Adrenal gland (tissue), 9 donors: ENCODE measurements at regions not wholly inside any gene's neighbourhood (a gene's known extent, or its start where the extent isn't known, plus 50 kb on each side); places are given as distances from the start of the nearest gene placed in this dataset.
"Not testable (repeated sequence)": the region's sequence is repeated elsewhere in the genome, so short reads cannot be mapped to it uniquely, and the experiment has no call there.

Experiments used
- DNase-seq, 7 donors: peaks; one replicate each; pipeline ENCODE4 v3.0.0-alpha.2; 2019 to 2020
- H3K27ac ChIP-seq, 5 donors: fragments of 200-600 bp; sonication (generic) in 4 of 5; 1 replicate in 3 of 5; 2 replicates in 2 of 5; pipeline versions ENCODE4 v1.5.1 to v1.8.0; 2016 to 2020; ENCODE audit warnings: mild to moderate bottlenecking in 1 of 5
- H3K27me3 ChIP-seq: fragments of 200-600 bp; 2 replicates; pipeline ENCODE4 v1.8.0; 2021
- H3K36me3 ChIP-seq, 2 donors: fragments of 200-600 bp; replicated peaks in 1 of 2; 1 replicate in 1 of 2; 2 replicates in 1 of 2; pipeline versions ENCODE4 v1.5.1 to v1.8.0; 2018 to 2022
- H3K4me1 ChIP-seq, 2 donors: fragments of 200-600 bp; replicated peaks in 1 of 2; 1 replicate in 1 of 2; 2 replicates in 1 of 2; pipeline versions ENCODE4 v1.5.1 to v1.8.0; 2018 to 2021
- H3K4me3 ChIP-seq, 4 donors: fragments of 200-600 bp; sonication (generic) in 3 of 4; one replicate each; pipeline ENCODE4 v1.5.1; 2016 to 2018
- H3K9me3 ChIP-seq, 3 donors: fragments of 200-600 bp; sonication (generic) in 1 of 3; replicated peaks in 1 of 3; 1 replicate in 2 of 3; 2 replicates in 1 of 3; pipeline versions ENCODE4 v1.5.1 to v1.8.0; 2016 to 2021
- CTCF ChIP-seq, 6 experiments: fragments of 450-650 bp in 4 of 6; fragments of 200-600 bp in 2 of 6; sonication (generic) in 1 of 6; IDR thresholded peaks; 1 replicate in 5 of 6; 2 replicates in 1 of 6; pipeline versions ENCODE4 v1.5.1 to v1.8.0; 2016 to 2021; ENCODE audit warnings: antibody characterized with exemption in 6 of 6, mild to moderate bottlenecking in 2 of 6, moderate library complexity in 1 of 6
- POLR2A ChIP-seq, 2 donors: fragments of 450-650 bp; IDR thresholded peaks; one replicate each; pipeline ENCODE4 v1.6.1; 2017; ENCODE audit warnings: antibody characterized with exemption in 2 of 2, mild to moderate bottlenecking in 2 of 2, moderate library complexity in 1 of 2
- WGBS, 4 donors: extraction: QIAGEN DNeasy Blood & Tissue Kit in 2 of 4; methylation state at CpG; one replicate each; pipeline versions ENCODE4 v1.1.5 to v1.1.7; 2013 to 2017; 5-methylcytosine and 5-hydroxymethylcytosine counted together
- intact Hi-C, 2 donors: fragments of 100-400 bp; cut with DNase I; formaldehyde crosslinking; loops; one replicate each; pipeline versions ENCODE4 v1.14.1 to v1.15.0; 2022 to 2023
- donor health status: healthy with polysubstance abuse.
- donor health status: Bipolar disorder and iron deficiency.
- donor health status: DM: yes; HTN: yes; CAD: no.
- donor health status: DM: no; HTN: no; CAD: no.
- donor health status: DM: no; HTN: no; CAD: no.

- DNase-seq, result no peak
- H3K9me3 ChIP-seq, result no peaks in the 10 kb centered on the region
- intact Hi-C loops, result no loop called here
These were observed 159.8 kb upstream of the CXCL13 start for GRCh38 chr4:77445823-77446222.

GRCh38 chr4:77446601-77447000 is 159.0 kb upstream of the CXCL13 start:
- intact Hi-C loops, result no loop called here
- Histone ChIP-seq H3K36me3 (no peaks in the 10 kb centered on the region), H3K27me3 (no peaks in the 10 kb centered on the region), H3K4me1 (peaks cover 8 to 12% of the 10 kb centered on the region in 2 donors), H3K4me3 (no peak overlapping the region), H3K27ac (peak overlapping the region in 1 of 5 donors; percentile 1), H3K9me3 (no peaks in the 10 kb centered on the region)
- TF ChIP-seq POLR2A (IDR thresholded peaks at IDR 0.05), result no peak
- 39 to 44% (median 42%) methylated on average over 4 of the region's 4 CpGs for WGBS, 4 donors
- DNase-seq, result no peak

More at GRCh38 chr4:77445823-77446222, 159.8 kb upstream of the CXCL13 start:
- Histone ChIP-seq H3K4me3 (no peak overlapping the region), H3K27ac (no peak overlapping the region), H3K36me3 (no peaks in the 10 kb centered on the region), H3K27me3 (no peaks in the 10 kb centered on the region), H3K4me1 (peaks cover 8 to 12% of the 10 kb centered on the region in 2 donors)
- TF ChIP-seq CTCF (IDR thresholded peaks at IDR 0.05) (no peak), POLR2A (IDR thresholded peaks at IDR 0.05) (no peak)

GRCh38 chr4:77449171-77449570 is 156.4 kb upstream of the CXCL13 start:
- WGBS, 4 donors, result 20 to 71% (median 43%) methylated on average over 2 of the region's 2 CpGs

GRCh38 chr4:77450006-77450405 is 155.6 kb upstream of the CXCL13 start:
- Histone ChIP-seq H3K4me1 (peaks cover 8 to 12% of the 10 kb centered on the region in 2 donors), H3K27ac (no peak overlapping the region), H3K36me3 (no peaks in the 10 kb centered on the region), H3K9me3 (no peaks in the 10 kb centered on the region), H3K27me3 (no peaks in the 10 kb centered on the region), H3K4me3 (no peak overlapping the region)
- WGBS, 4 donors, result 53 to 68% (median 61%) methylated on average over 4 of the region's 4 CpGs
- DNase-seq, result no peak
- TF ChIP-seq POLR2A (IDR thresholded peaks at IDR 0.05), result no peak
- no peak for TF ChIP-seq CTCF (IDR thresholded peaks at IDR 0.05)
- intact Hi-C loops, result no loop called here

More at GRCh38 chr4:77449171-77449570, 156.4 kb upstream of the CXCL13 start:
- no peak for DNase-seq
- Histone ChIP-seq H3K9me3 (no peaks in the 10 kb centered on the region), H3K4me1 (peaks cover 8 to 12% of the 10 kb centered on the region in 2 donors), H3K27ac (no peak overlapping the region), H3K27me3 (no peaks in the 10 kb centered on the region), H3K36me3 (no peaks in the 10 kb centered on the region), H3K4me3 (no peak overlapping the region)
- intact Hi-C loops, result no loop called here
- no peak for TF ChIP-seq POLR2A (IDR thresholded peaks at IDR 0.05)
- no peak for TF ChIP-seq CTCF (IDR thresholded peaks at IDR 0.05)

GRCh38 chr4:77451530-77451929 is 154.1 kb upstream of the CXCL13 start:
- no peak overlapping the region for H3K27ac ChIP-seq
- H3K9me3 ChIP-seq, result no peaks in the 10 kb centered on the region
- H3K4me3 ChIP-seq, result no peak overlapping the region
- no peaks in the 10 kb centered on the region for H3K36me3 ChIP-seq
- DNase-seq, result no peak
- H3K27me3 ChIP-seq, result no peaks in the 10 kb centered on the region
- peaks cover 0 to under 1% of the 10 kb centered on the region in 2 donors for H3K4me1 ChIP-seq
- intact Hi-C loops, result no loop called here
- WGBS, 4 donors, result 0 to 80% (median 39%) methylated on average over 1 of the region's 1 CpG
- TF ChIP-seq POLR2A (IDR thresholded peaks at IDR 0.05) (no peak), CTCF (IDR thresholded peaks at IDR 0.05) (no peak)

- H3K27ac ChIP-seq, result not testable (repeated sequence)
These were observed 153.5 kb upstream of the CXCL13 start for GRCh38 chr4:77452117-77452516.

More at GRCh38 chr4:77452117-77452516, 153.5 kb upstream of the CXCL13 start:
- DNase-seq, H3K4me3 ChIP-seq, H3K27me3 ChIP-seq, H3K9me3 ChIP-seq, H3K36me3 ChIP-seq, H3K4me1 ChIP-seq, intact Hi-C loops: not testable (repeated sequence)
- 68 to 90% (median 78%) methylated on average over 3 to 5 of the region's 5 CpGs for WGBS, 4 donors
